ENCODE measurements at regions not wholly inside any gene's neighbourhood (a gene's known extent, or its start where the extent isn't known, plus 50 kb on each side); places are given as distances from the start of the nearest gene placed in this dataset.

DNA sequence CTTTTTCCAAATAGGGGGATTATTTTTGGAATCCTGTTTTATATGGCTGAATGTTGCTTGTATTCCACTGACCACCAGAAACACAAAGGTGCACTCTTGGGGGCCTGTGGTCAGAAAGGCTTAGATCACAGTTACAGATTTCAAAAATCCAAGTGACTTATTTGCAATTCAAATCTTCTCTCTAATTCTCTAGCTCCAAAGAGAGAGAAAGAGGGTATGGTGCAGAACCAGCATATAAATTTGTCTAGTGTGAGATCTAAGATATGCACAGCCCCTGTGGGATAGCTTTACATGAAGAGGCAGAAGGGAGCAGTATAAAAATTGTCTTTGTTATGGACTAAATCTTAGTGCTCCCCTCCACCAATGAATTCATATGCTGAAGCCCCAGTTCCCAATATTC, 1121.7 kb upstream of the CELF2 start:
- H3K36me3 ChIP-seq (ENCODE audit: low read length): no peaks in the 10 kb centered on the region
- H3K27me3 ChIP-seq (ENCODE audit: low read length): no peaks in the 10 kb centered on the region
- no peak overlapping the region for H3K27ac ChIP-seq (ENCODE audit: low read depth, low read length)
- no peaks in the 10 kb centered on the region for H3K79me2 ChIP-seq (ENCODE audit: insufficient read depth, low read length)
- no peak overlapping the region for H2AFZ ChIP-seq (ENCODE audit: low read depth, low read length, severe bottlenecking)
- no peaks in the 10 kb centered on the region; the same call in 1 of the 2 replicates for H3K9me2 ChIP-seq (replicated peaks; ENCODE audit: insufficient read depth, low read length)
- TF ChIP-seq CTCF (IDR thresholded peaks at IDR 0.05; ENCODE audit: insufficient read depth, low read length, poor library complexity, severe bottlenecking) (no peak), EZH2phosphoT487 (conservative IDR thresholded peaks at IDR 0.05; ENCODE audit: low read length) (no peak)
- no peak overlapping the region for H3K9ac ChIP-seq (ENCODE audit: low read length)
- no peak overlapping the region for H3K4me2 ChIP-seq (ENCODE audit: low read depth, low read length, poor library complexity, severe bottlenecking)
- no peak overlapping the region for H3K4me3 ChIP-seq (ENCODE audit: insufficient read depth, low read length, poor library complexity, severe bottlenecking)
- no peaks in the 10 kb centered on the region for H4K20me1 ChIP-seq (ENCODE audit: low read depth, low read length)
- H3F3A ChIP-seq (ENCODE audit: insufficient read depth): no peaks in the 10 kb centered on the region
- H3K9me3 ChIP-seq (ENCODE audit: insufficient read depth, low read length): no peaks in the 10 kb centered on the region

DNA sequence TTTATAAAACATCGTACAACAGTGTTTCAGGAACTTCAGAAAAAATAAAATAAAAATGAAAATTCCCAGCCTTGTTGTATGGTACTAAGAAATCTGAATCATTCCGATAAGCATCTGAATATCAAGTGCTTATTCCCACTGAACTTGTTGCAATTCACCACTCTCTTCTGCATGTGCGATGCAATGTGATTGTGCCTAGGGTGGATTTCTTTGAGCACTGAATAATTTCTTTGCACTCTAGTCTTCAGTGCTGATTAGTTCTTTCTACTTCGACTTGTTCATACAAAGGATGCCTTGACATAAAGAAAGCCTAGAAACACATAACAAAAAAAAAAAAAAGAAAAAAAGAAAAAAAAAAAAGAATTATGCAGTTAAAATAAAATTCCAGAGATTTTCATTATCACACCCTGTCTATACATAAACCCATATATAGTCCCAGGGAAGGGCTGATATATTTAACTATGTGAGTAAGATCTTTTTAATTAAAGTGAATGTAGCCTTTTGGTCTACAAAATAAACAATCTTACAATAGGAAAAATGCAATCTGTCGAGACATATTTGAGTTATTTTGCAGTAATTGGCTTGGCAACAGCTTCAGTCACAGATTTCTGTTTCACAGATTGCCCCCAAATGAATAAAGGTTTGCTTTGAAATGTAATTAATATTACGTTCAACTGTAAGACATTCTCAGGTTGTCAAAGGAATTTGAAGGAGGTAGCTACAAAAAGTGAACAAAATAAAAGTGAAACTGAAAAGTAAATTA, 1118.9 kb upstream of the CELF2 start:
- Histone ChIP-seq H2AFZ (ENCODE audit: low read depth, low read length, severe bottlenecking) (no peak overlapping the region), H3K9ac (ENCODE audit: low read length) (no peak overlapping the region), H3K4me3 (ENCODE audit: insufficient read depth, low read length, poor library complexity, severe bottlenecking) (no peak overlapping the region), H3K36me3 (ENCODE audit: low read length) (no peaks in the 10 kb centered on the region), H3K79me2 (ENCODE audit: insufficient read depth, low read length) (no peaks in the 10 kb centered on the region), H3K27ac (ENCODE audit: low read depth, low read length) (no peak overlapping the region), H4K20me1 (ENCODE audit: low read depth, low read length) (no peaks in the 10 kb centered on the region), H3F3A (ENCODE audit: insufficient read depth) (no peaks in the 10 kb centered on the region), H3K4me2 (ENCODE audit: low read depth, low read length, poor library complexity, severe bottlenecking) (no peak overlapping the region), H3K9me3 (ENCODE audit: insufficient read depth, low read length) (no peaks in the 10 kb centered on the region), H3K27me3 (ENCODE audit: low read length) (no peaks in the 10 kb centered on the region), H3K9me2 (replicated peaks; ENCODE audit: insufficient read depth, low read length) (no peaks in the 10 kb centered on the region; the same call in 1 of the 2 replicates)
- no peak for TF ChIP-seq CTCF (IDR thresholded peaks at IDR 0.05; ENCODE audit: insufficient read depth, low read length, poor library complexity, severe bottlenecking)
- TF ChIP-seq EZH2phosphoT487 (conservative IDR thresholded peaks at IDR 0.05; ENCODE audit: low read length): no peak

- Histone ChIP-seq H3K9me3 (ENCODE audit: insufficient read depth, low read length) (no peaks in the 10 kb centered on the region), H3K4me2 (ENCODE audit: low read depth, low read length, poor library complexity, severe bottlenecking) (no peak overlapping the region), H3K4me3 (ENCODE audit: insufficient read depth, low read length, poor library complexity, severe bottlenecking) (no peak overlapping the region), H2AFZ (ENCODE audit: low read depth, low read length, severe bottlenecking) (no peak overlapping the region), H3K9me2 (replicated peaks; ENCODE audit: insufficient read depth, low read length) (no peaks in the 10 kb centered on the region; the same call in 1 of the 2 replicates), H3F3A (ENCODE audit: insufficient read depth) (no peaks in the 10 kb centered on the region), H3K36me3 (ENCODE audit: low read length) (no peaks in the 10 kb centered on the region), H3K79me2 (ENCODE audit: insufficient read depth, low read length) (no peaks in the 10 kb centered on the region), H3K27ac (ENCODE audit: low read depth, low read length) (no peak overlapping the region), H4K20me1 (ENCODE audit: low read depth, low read length) (no peaks in the 10 kb centered on the region), H3K9ac (ENCODE audit: low read length) (no peak overlapping the region), H3K27me3 (ENCODE audit: low read length) (no peaks in the 10 kb centered on the region)
- TF ChIP-seq EZH2phosphoT487 (conservative IDR thresholded peaks at IDR 0.05; ENCODE audit: low read length) (no peak), CTCF (IDR thresholded peaks at IDR 0.05; ENCODE audit: insufficient read depth, low read length, poor library complexity, severe bottlenecking) (no peak)
Observed at GRCh38 chr10:9900751-9901150, 1116.9 kb upstream of the CELF2 start.
